ENCODE measurements at regions not wholly inside any gene's neighbourhood (a gene's known extent, or its start where the extent isn't known, plus 50 kb on each side); places are given as distances from the start of the nearest gene placed in this dataset.

- H3K4me1 Mint-ChIP-seq (ENCODE audit: unreplicated experiment) = peaks cover 43% of the 10 kb centered on the region
- no peak overlapping the region for H3K4me3 Mint-ChIP-seq (ENCODE audit: unreplicated experiment)
- no peaks in the 10 kb centered on the region for H3K9me3 Mint-ChIP-seq (ENCODE audit: unreplicated experiment)
- DNase-seq (ENCODE audit: extremely low spot score, unreplicated experiment) = no peak
- no peaks in the 10 kb centered on the region for H3K36me3 Mint-ChIP-seq (ENCODE audit: unreplicated experiment)
- TF ChIP-seq CTCF (IDR thresholded peaks at IDR 0.05) = no peak
- no peak overlapping the region for H3K27ac Mint-ChIP-seq (ENCODE audit: unreplicated experiment)
- H3K27me3 Mint-ChIP-seq (ENCODE audit: unreplicated experiment) = no peaks in the 10 kb centered on the region
These were observed 98.7 kb upstream of the IFNE start for GRCh38 chr9:21580636-21581378.

GRCh38 chr9:21583628-21584377 is 101.7 kb upstream of the IFNE start:
- no peak for DNase-seq (ENCODE audit: extremely low spot score, unreplicated experiment)
- Mint-ChIP-seq H3K27ac (ENCODE audit: unreplicated experiment) (no peak overlapping the region), H3K4me3 (ENCODE audit: unreplicated experiment) (no peak overlapping the region)

GRCh38 chr9:21584890-21585289 is 102.8 kb upstream of the IFNE start:
- H3K27me3 Mint-ChIP-seq (ENCODE audit: unreplicated experiment) = no peaks in the 10 kb centered on the region
- H3K36me3 Mint-ChIP-seq (ENCODE audit: unreplicated experiment) = no peaks in the 10 kb centered on the region
- no peak overlapping the region for H3K4me3 Mint-ChIP-seq (ENCODE audit: unreplicated experiment)
- no peak overlapping the region for H3K27ac Mint-ChIP-seq (ENCODE audit: unreplicated experiment)
- peaks cover 16% of the 10 kb centered on the region for H3K4me1 Mint-ChIP-seq (ENCODE audit: unreplicated experiment)
- no peak for DNase-seq (ENCODE audit: extremely low spot score, unreplicated experiment)
- no peak for TF ChIP-seq CTCF (IDR thresholded peaks at IDR 0.05)
- H3K9me3 Mint-ChIP-seq (ENCODE audit: unreplicated experiment) = no peaks in the 10 kb centered on the region

More at GRCh38 chr9:21583628-21584377, 101.7 kb upstream of the IFNE start:
- no peaks in the 10 kb centered on the region for H3K27me3 Mint-ChIP-seq (ENCODE audit: unreplicated experiment)
- TF ChIP-seq CTCF (IDR thresholded peaks at IDR 0.05) = no peak
- peaks cover 21% of the 10 kb centered on the region for H3K4me1 Mint-ChIP-seq (ENCODE audit: unreplicated experiment)
- H3K9me3 Mint-ChIP-seq (ENCODE audit: unreplicated experiment) = no peaks in the 10 kb centered on the region
- H3K36me3 Mint-ChIP-seq (ENCODE audit: unreplicated experiment) = no peaks in the 10 kb centered on the region

GRCh38 chr9:21585756-21586752 is 103.9 kb upstream of the IFNE start:
- H3K9me3 Mint-ChIP-seq (ENCODE audit: unreplicated experiment) = no peaks in the 10 kb centered on the region
- no peaks in the 10 kb centered on the region for H3K36me3 Mint-ChIP-seq (ENCODE audit: unreplicated experiment)
- H3K27me3 Mint-ChIP-seq (ENCODE audit: unreplicated experiment) = no peaks in the 10 kb centered on the region
- no peak overlapping the region for H3K27ac Mint-ChIP-seq (ENCODE audit: unreplicated experiment)
- peaks cover 14% of the 10 kb centered on the region for H3K4me1 Mint-ChIP-seq (ENCODE audit: unreplicated experiment)
- DNase-seq (ENCODE audit: extremely low spot score, unreplicated experiment) = no peak
- peak; percentile 17 for TF ChIP-seq CTCF (IDR thresholded peaks at IDR 0.05)
- H3K4me3 Mint-ChIP-seq (ENCODE audit: unreplicated experiment) = no peak overlapping the region
